ENCODE measurements at regions not wholly inside any gene's neighbourhood (a gene's known extent, or its start where the extent isn't known, plus 50 kb on each side); places are given as distances from the start of the nearest gene placed in this dataset.

DNA sequence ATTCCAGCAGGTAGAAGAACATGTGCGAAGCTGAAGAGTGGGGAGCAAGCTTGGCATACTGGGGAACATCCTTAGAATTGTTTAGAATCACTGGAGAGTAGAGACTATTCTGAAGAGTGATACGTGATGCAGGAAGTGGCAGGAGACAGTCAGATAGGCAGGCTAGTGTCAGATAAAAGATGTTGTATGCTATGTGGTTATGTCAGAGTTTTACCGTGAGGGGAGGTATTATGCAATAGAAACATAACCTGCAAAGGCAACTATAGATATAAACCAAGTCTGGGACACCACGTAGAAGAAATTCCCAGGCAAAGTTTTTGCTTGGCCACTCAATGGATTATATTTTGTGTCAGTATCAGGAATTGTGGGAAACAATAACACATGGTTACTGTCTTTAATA is 62.0 kb upstream of the ZSWIM2 start:
- no peak overlapping the region for H3K27ac ChIP-seq (ENCODE audit: insufficient read depth, low read length)
- no peaks in the 10 kb centered on the region for H3K79me1 ChIP-seq (ENCODE audit: low read depth in 1 of 2, low read length in 2 of 2)
- H2AK9ac ChIP-seq (replicated peaks; ENCODE audit: low read depth, low read length, poor library complexity), result no peak overlapping the region
- H3K4ac ChIP-seq (ENCODE audit: low read depth, low read length), result no peak overlapping the region
- ATAC-seq (ENCODE audit: low read depth) (no peak), DNase-seq (no peak)
- intact Hi-C loops (cut with micrococcal nuclease) (no loop called here), dilution Hi-C loops (cut with HindIII; ENCODE audit: low sequenced_read_pairs, unreplicated experiment) (no loop called here), in situ Hi-C loops (cut with MboI; ENCODE audit: low sequenced_read_pairs) (no loop called here)
- H3K4me3 ChIP-seq (ENCODE audit: insufficient read depth, low read depth, low read length), result no peak overlapping the region
- H3K56ac ChIP-seq (ENCODE audit: extremely low read depth, insufficient read depth, low read length), result no peak overlapping the region
- H2BK15ac ChIP-seq (ENCODE audit: low read depth, low read length), result no peak overlapping the region
- no peaks in the 10 kb centered on the region for H3K9me1 ChIP-seq (ENCODE audit: insufficient read depth, low read length)
- H4K8ac ChIP-seq (ENCODE audit: low read depth in 2 of 2, low read length in 2 of 2), result no peak overlapping the region
- no peaks in the 10 kb centered on the region for H4K20me1 ChIP-seq (ENCODE audit: insufficient read depth, low read length)
- H3K4me2 ChIP-seq (ENCODE audit: low read depth, low read length), result no peak overlapping the region
- no peaks in the 10 kb centered on the region for H3K27me3 ChIP-seq (ENCODE audit: control insufficient read depth, insufficient read depth, low read length)
- no peak for TF ChIP-seq POLR2A (IDR thresholded peaks at IDR 0.05; ENCODE audit: low read depth, low read length)
- TF ChIP-seq CEBPB (IDR thresholded peaks at IDR 0.05; ENCODE audit: low read depth, low read length), result no peak
- no peak for TF ChIP-seq CHD1 (IDR thresholded peaks at IDR 0.05; ENCODE audit: low read depth, low read length)
- TF ChIP-seq FOS (IDR thresholded peaks at IDR 0.05; ENCODE audit: low read depth, low read length), result no peak
- TF ChIP-seq, protein P1, sequence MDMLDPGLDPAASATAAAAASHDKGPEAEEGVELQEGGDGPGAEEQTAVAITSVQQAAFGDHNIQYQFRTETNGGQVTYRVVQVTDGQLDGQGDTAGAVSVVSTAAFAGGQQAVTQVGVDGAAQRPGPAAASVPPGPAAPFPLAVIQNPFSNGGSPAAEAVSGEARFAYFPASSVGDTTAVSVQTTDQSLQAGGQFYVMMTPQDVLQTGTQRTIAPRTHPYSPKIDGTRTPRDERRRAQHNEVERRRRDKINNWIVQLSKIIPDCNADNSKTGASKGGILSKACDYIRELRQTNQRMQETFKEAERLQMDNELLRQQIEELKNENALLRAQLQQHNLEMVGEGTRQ (IDR thresholded peaks at IDR 0.05; ENCODE audit: low read depth, low read length), result no peak
- TF ChIP-seq, protein P2, sequence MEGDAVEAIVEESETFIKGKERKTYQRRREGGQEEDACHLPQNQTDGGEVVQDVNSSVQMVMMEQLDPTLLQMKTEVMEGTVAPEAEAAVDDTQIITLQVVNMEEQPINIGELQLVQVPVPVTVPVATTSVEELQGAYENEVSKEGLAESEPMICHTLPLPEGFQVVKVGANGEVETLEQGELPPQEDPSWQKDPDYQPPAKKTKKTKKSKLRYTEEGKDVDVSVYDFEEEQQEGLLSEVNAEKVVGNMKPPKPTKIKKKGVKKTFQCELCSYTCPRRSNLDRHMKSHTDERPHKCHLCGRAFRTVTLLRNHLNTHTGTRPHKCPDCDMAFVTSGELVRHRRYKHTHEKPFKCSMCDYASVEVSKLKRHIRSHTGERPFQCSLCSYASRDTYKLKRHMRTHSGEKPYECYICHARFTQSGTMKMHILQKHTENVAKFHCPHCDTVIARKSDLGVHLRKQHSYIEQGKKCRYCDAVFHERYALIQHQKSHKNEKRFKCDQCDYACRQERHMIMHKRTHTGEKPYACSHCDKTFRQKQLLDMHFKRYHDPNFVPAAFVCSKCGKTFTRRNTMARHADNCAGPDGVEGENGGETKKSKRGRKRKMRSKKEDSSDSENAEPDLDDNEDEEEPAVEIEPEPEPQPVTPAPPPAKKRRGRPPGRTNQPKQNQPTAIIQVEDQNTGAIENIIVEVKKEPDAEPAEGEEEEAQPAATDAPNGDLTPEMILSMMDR (conservative IDR thresholded peaks at IDR 0.05; ENCODE audit: low read depth, low read length), result no peak
- no peak for TF ChIP-seq RAD21 (IDR thresholded peaks at IDR 0.05; ENCODE audit: low read length)
- no peak for TF ChIP-seq MAZ (IDR thresholded peaks at IDR 0.05; ENCODE audit: borderline replicate concordance, low read depth, low read length)
- TF ChIP-seq RCOR1 (IDR thresholded peaks at IDR 0.05; ENCODE audit: insufficient replicate concordance, low read length), result no peak
- no peak for TF ChIP-seq SMC3 (IDR thresholded peaks at IDR 0.05; ENCODE audit: low read depth, low read length)
- no peak for TF ChIP-seq MXI1 (IDR thresholded peaks at IDR 0.05; ENCODE audit: borderline replicate concordance, low read depth, low read length)
- H3K18ac ChIP-seq (ENCODE audit: low read depth, low read length), result no peak overlapping the region
- H2BK120ac ChIP-seq (ENCODE audit: low read depth, low read length), result no peak overlapping the region
- no peaks in the 10 kb centered on the region for H3K36me3 ChIP-seq (ENCODE audit: control insufficient read depth, insufficient read depth, low read length)
- H2BK5ac ChIP-seq (ENCODE audit: low read depth, low read length, poor library complexity, severe bottlenecking), result no peak overlapping the region
- H3K9ac ChIP-seq (ENCODE audit: low read depth, low read length), result no peak overlapping the region
- H2BK20ac ChIP-seq (ENCODE audit: low read depth, low read length), result no peak overlapping the region
- POLR2A ChIA-PET (ENCODE audit: unreplicated experiment), result no interaction called here
- H3K9me3 ChIP-seq (ENCODE audit: control insufficient read depth, insufficient read depth, low read length), result no peaks in the 10 kb centered on the region
- WGBS, 2 experiments (ENCODE audit: extremely low coverage in 2 of 2, insufficient read length in 1 of 2), result 75% methylated on average over 2 of the region's 4 CpGs; no CpG with 5 or more reads in 1 of the 2 experiments
- H4K5ac ChIP-seq (ENCODE audit: low read depth, low read length), result no peak overlapping the region
- BruUV-seq (replicated peaks), result no TSS peak
- CTCF ChIA-PET, result no interaction called here
- H3K4me1 ChIP-seq (ENCODE audit: control insufficient read depth, insufficient read depth, low read length), result no peaks in the 10 kb centered on the region
- no peak overlapping the region for H3K14ac ChIP-seq (replicated peaks; ENCODE audit: low read depth, low read length)
- no peak overlapping the region for H3K23ac ChIP-seq (ENCODE audit: low read depth, low read length)
- H2AK5ac ChIP-seq (ENCODE audit: low read depth, low read length), result no peak overlapping the region
- H2AFZ ChIP-seq (replicated peaks; ENCODE audit: low read length, poor library complexity), result peak overlapping the region; percentile 58
- H4K91ac ChIP-seq (ENCODE audit: insufficient read depth, low read depth, low read length), result no peak overlapping the region
